ENCODE measurements at regions not wholly inside any gene's neighbourhood (a gene's known extent, or its start where the extent isn't known, plus 50 kb on each side); places are given as distances from the start of the nearest gene placed in this dataset.

GRCh38 chr2:128661311-128661710 lies 342.6 kb upstream of the HS6ST1 start:
- TF ChIP-seq, protein P1, sequence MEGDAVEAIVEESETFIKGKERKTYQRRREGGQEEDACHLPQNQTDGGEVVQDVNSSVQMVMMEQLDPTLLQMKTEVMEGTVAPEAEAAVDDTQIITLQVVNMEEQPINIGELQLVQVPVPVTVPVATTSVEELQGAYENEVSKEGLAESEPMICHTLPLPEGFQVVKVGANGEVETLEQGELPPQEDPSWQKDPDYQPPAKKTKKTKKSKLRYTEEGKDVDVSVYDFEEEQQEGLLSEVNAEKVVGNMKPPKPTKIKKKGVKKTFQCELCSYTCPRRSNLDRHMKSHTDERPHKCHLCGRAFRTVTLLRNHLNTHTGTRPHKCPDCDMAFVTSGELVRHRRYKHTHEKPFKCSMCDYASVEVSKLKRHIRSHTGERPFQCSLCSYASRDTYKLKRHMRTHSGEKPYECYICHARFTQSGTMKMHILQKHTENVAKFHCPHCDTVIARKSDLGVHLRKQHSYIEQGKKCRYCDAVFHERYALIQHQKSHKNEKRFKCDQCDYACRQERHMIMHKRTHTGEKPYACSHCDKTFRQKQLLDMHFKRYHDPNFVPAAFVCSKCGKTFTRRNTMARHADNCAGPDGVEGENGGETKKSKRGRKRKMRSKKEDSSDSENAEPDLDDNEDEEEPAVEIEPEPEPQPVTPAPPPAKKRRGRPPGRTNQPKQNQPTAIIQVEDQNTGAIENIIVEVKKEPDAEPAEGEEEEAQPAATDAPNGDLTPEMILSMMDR (IDR thresholded peaks at IDR 0.05; ENCODE audit: low read depth, low read length, missing control alignments) = no peak
- no peak for DNase-seq (ENCODE audit: extremely low read depth, low read depth)

DNA sequence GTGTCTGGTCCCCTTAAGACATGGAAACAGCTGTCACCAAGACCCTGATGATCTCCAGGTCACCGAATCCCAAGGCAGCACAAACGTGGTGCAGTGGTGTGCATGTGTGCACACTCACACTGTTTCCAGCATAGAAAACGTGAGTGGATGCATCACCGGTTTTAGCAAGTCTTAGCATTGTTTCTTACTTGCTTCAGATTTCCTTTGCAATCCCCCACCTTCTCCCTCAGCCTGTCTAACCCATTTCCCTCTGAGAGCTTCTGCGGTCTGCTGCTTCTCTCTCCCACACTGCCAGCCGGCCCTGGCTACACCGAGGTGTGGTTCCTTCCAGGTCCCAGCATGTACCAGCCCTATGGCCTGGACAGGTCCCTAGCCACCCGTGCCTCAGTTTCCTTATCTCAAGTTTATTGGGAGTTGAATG lies 343.4 kb upstream of the HS6ST1 start:
- no peak for DNase-seq (ENCODE audit: extremely low read depth, low read depth)
- TF ChIP-seq, protein P1 (IDR thresholded peaks at IDR 0.05; ENCODE audit: low read depth, low read length, missing control alignments) = no peak
- no peak overlapping the region for H3K4me3 ChIP-seq (replicated peaks; ENCODE audit: low read depth, low read length)

More at GRCh38 chr2:128661311-128661710, 342.6 kb upstream of the HS6ST1 start:
- no peak overlapping the region for H3K4me3 ChIP-seq (replicated peaks; ENCODE audit: low read depth, low read length)

GRCh38 chr2:128663371-128664050 lies 344.8 kb upstream of the HS6ST1 start:
- DNase-seq (ENCODE audit: extremely low read depth, low read depth) = no peak
- H3K4me3 ChIP-seq (replicated peaks; ENCODE audit: low read depth, low read length) = no peak overlapping the region
- TF ChIP-seq, protein P1 (IDR thresholded peaks at IDR 0.05; ENCODE audit: low read depth, low read length, missing control alignments) = no peak

DNA sequence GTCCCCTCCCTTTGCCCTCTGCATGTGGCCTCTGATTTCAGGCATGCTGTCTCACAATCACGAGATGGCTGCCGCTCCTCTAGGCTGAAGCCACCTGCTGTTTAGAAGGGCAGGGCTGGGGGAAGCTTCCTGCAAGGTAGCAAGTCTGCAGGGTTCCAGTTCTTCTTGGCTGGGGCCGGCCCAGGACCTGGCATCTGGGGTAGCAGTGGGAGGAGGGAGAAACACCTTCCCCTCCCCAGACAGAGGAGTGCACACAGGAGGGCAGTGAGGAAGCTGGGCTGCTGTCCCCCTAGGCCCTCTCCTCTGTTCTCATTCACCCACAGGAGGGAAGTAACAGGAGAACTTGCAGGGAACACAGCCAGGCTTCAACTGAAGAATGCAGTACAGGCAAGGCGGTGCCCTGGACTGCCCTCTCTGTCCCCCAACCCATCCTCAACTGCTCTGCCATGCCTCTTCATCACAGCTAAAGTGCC lies 345.9 kb upstream of the HS6ST1 start:
- TF ChIP-seq, protein P1 (IDR thresholded peaks at IDR 0.05; ENCODE audit: low read depth, low read length, missing control alignments) = no peak
- DNase-seq (ENCODE audit: extremely low read depth, low read depth) = no peak
- H3K4me3 ChIP-seq (replicated peaks; ENCODE audit: low read depth, low read length) = no peak overlapping the region

DNA sequence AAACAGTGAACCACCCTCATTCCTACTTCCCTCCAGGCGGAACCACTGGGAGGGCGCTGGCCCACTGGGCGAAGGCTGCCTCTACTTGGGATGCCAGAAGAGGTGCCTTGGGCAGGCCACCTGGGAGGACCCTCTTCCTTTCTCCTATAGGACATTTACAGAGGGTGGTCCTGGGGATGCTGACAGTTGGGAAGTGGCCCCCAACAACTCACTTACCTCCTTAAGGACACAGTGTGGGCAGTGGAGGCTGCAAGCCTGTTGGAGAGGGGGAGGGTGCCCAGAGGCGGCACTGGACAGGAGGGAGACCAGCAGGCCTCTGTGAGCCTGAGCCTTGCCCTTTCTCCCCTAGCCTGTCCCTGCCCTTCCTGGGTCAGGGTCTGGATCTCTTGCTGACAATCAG lies 346.4 kb upstream of the HS6ST1 start:
- TF ChIP-seq, protein P1 (IDR thresholded peaks at IDR 0.05; ENCODE audit: low read depth, low read length, missing control alignments) = no peak
- DNase-seq (ENCODE audit: extremely low read depth, low read depth) = no peak
- no peak overlapping the region for H3K4me3 ChIP-seq (replicated peaks; ENCODE audit: low read depth, low read length)

DNA sequence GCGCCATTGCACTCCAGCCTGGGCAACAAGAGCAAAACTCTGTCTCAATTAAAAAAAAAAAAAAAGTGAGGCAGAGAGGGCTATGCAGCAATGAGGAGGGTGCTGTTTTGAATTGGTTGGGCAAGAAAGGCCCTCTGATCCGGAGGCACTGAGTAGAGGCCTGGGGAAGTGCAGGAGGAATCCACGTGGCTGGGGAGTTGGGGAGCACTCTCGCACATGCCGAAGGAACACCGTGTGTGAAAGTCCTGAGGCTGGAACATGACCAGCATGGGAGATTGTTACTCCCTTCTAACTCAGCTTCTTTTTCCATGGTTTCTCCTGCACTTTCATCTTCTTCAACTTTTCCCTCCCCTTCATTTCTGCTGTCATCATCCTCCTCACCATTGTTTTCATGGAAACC lies 347.9 kb upstream of the HS6ST1 start:
- no peak overlapping the region for H3K4me3 ChIP-seq (replicated peaks; ENCODE audit: low read depth, low read length)
- DNase-seq (ENCODE audit: extremely low read depth, low read depth) = no peak
- TF ChIP-seq, protein P1 (IDR thresholded peaks at IDR 0.05; ENCODE audit: low read depth, low read length, missing control alignments) = no peak

GRCh38 chr2:128667391-128667790 lies 348.7 kb upstream of the HS6ST1 start:
- no peak overlapping the region for H3K4me3 ChIP-seq (replicated peaks; ENCODE audit: low read depth, low read length)
- TF ChIP-seq, protein P1 (IDR thresholded peaks at IDR 0.05; ENCODE audit: low read depth, low read length, missing control alignments) = no peak
- no peak for DNase-seq (ENCODE audit: extremely low read depth, low read depth)
